ENCODE measurements at regions not wholly inside any gene's neighbourhood (a gene's known extent, or its start where the extent isn't known, plus 50 kb on each side); places are given as distances from the start of the nearest gene placed in this dataset.
"Not testable (repeated sequence)": the region's sequence is repeated elsewhere in the genome, so short reads cannot be mapped to it uniquely, and the experiment has no call there.

DNA sequence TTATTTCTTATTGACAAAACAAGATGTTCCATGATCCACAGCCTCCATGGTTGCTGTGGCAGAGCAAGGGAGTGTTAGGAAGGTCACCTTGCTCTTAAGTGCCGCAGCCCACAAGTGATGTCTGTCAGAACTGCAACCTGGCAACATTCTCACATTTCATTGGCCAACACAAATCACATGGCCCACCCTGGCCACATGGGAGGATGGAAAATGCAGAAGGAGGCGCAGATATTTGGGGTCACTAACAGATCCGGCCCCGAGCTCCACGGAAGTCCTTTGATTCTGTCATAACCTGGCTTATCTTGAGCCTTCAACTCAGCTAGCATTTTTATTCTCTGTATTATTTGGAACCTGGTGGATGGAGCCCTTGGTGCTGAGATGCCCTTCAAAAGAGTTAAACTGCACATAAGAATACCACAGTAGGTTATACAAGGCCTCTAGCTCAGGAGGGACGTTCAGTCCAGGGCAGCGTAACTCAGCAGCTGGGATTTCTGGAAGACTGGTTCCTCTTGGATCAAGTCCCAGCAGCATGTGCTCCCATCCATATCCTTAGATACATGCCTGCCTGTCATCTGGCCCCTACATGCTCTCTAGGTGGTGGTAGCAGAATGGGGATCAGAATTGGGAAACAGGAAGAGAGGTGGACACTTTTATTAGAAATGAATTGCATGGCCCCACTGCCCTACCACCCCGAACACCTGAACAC, 508.1 kb downstream of the HAPSTR1 start:
- no peak for DNase-seq

- no peak for DNase-seq
Observed at GRCh38 chr16:9602189-9602588, 510.7 kb downstream of the HAPSTR1 start.

DNA sequence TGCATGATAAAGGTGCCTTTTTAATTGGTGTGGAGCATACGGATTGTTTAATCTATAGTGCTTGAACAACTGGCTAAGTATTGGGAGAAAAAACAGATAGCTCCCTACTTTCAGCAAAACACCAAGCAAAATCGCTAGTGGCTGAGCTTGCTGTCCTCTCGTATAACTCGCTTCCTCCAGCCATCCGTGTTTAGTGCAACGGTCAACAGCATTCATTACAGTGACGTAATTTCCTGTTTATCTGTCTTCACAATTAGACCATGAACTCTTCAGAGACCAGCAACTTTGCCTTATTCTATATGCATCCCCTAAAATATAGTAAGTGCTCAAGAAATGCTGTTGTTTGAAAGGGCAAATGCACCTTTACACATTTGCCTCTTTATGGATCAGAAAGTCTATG, 511.9 kb downstream of the HAPSTR1 start:
- no peak for DNase-seq

GRCh38 chr16:9607515-9608230, 516.2 kb downstream of the HAPSTR1 start:
- DNase-seq = no peak

DNA sequence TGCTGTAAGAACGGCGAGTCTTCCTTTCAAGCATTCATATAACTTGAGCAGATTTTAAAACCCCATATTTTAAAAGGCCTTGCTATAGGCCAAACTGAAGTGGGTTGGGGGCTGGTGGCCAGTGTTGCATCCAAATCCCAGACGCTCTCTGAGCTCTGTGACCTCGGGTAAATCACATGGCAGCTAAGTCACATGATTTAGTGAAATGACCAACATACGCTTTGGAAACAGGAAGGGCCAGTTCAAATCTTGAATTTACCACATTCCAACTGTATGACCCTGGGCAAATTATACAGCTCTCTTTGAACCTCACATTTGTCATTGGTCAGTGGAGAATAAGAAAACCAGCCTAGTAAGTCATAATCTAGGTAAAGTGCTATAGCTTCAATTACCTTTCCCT, 519.3 kb downstream of the HAPSTR1 start:
- no peak for DNase-seq

- DNase-seq = no peak
Observed at GRCh38 chr16:9612267-9612666, 520.8 kb downstream of the HAPSTR1 start.

GRCh38 chr16:9614389-9614788, 522.9 kb downstream of the HAPSTR1 start:
- DNase-seq = no peak

GRCh38 chr16:9622268-9622667, 530.8 kb downstream of the HAPSTR1 start:
- DNase-seq = no peak

- no peak for DNase-seq
Observed at GRCh38 chr16:9625122-9625521, 533.7 kb downstream of the HAPSTR1 start.

- no peak for DNase-seq
Observed at GRCh38 chr16:9627427-9627826, 536.0 kb downstream of the HAPSTR1 start.

DNA sequence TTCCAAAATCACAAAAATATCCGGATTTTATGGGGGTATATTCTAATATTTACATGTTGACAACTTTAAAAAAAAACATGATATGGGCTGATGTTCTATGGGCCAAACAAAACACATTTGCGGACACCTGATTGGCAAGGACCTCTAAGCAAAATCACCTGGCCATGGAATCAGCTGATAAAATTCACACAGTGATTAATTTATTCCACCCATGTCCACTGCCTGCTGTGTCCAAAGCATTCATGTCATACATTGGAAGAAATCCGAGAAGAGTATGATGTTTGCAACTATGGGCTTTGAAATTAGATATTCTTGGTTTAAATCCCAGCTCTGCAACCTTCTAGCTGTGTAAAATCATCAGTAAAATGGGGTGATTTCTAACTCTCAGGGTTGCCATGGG, 538.7 kb downstream of the HAPSTR1 start:
- DNase-seq = no peak

DNA sequence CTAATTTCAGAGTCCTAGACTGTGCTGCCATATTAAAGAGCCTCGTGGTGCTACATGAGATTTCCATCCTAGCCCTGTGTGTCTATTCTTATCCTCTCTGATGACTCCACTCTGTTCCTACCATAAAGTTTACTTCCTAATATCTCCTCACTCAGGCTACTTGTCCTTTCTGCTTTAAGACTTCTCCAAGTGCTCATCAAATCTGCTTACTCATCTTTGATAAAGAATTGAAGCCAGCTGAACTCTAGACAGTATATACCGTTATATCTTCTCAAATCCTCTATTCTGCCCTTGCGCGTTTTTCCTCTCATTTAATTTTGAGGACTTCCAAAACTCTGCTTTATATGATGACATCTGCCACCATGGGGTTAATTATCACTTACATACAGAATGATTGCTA, 539.5 kb downstream of the HAPSTR1 start:
- no peak for DNase-seq

- DNase-seq = no peak
Observed at GRCh38 chr16:9633844-9634243, 542.4 kb downstream of the HAPSTR1 start.

DNA sequence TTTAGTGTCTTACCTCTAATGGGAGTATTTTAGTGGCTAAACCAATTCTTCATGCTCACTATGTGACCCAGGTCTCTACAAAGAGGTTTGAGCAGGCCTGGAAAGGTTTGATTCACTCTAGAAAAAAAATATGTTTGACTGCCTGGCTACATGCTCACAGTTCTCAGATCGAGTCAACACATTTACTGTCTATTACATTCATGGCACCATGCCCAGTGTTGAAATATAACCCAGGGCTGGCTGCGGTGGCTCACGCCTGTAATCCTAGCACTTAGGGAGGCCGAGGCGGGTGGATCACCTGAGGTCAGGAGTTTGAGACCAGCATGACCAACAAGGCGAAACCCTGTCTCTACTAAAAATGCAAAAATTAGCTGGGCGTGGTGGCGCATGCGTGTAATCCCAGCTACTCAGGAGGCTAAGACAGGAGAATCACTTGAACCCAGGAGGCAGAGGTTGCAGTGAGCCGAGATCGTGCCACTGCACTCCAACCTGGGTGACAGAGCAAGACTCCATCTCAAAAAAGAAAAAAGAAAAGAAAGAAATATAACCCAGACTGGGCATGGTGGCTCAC, 543.8 kb downstream of the HAPSTR1 start:
- not testable (repeated sequence) for DNase-seq

DNA sequence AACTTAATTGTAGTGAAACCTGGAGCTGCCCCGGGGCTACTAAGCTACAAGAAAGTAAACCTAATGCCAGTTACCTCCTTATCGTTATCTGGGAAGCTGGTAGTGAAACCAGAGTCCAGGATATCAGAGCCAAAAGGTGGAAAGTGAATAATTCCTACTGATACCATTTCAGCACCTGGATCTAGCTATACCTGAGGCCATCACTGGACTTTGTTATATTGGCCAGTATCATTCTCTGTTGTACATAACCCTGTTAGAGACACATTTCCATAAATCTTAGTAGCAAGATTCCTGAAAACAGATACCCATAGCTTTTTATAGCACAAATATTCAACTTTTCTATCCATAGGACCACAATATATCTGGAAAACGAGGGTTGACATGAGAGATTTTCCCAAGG, 538.0 kb downstream of the GRIN2A start:
- DNase-seq = no peak

GRCh38 chr16:9645911-9646310, 536.3 kb downstream of the GRIN2A start:
- DNase-seq = no peak

DNA sequence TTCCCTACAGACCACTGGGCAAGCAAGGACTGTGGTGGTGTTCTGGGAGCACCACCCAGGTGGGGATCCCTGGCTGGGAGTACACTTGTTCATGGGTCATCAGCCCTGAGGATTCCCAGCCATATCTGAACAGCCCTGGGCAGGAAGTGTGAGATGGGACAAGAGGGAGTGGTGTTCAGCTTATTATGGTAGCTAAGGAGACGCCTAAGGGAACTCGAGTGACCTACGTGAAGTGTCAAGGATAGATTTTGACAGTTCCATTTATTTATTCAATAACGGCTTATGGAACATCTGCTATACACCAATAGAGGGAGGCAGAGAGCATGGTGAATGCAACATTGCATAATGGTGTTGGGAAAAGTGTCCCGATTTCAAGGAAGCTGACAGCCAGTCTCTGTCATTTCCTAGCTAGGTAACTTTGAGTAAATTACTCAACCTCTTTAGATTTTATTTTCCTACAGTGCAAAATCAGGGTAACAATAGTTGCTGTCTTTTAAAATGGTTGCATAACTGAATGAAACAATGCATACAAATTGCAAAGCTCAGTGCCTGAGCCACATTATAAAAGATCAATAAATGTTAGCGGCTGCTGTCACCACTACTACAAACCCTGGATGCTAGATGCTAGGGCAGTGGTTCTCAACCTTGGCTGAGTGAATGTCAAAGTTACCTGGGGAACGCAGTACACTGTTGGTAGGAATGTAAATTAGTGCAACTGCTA, 534.1 kb downstream of the GRIN2A start:
- no peak for DNase-seq

DNA sequence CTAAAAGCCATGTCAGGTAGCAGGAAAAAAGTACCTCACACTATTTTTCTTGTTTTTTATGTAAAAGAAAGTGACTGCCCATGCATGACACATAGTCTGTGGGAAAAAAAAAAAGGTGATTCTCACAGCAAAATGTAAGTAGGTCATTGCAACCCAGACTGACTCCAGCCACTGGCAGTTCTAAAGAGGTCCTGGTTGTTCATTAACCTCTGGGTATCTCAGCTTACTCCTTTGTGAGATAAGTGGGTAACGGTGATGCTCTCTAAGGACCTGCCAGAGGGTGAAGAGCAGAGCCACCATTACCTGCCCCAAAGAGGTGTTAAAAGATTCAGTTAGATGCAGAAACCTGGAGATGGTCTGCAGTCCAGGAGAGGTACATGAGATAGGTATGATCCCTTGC, 531.9 kb downstream of the GRIN2A start:
- DNase-seq = no peak

GRCh38 chr16:9655051-9655450, 527.2 kb downstream of the GRIN2A start:
- no peak for DNase-seq

- DNase-seq = no peak
Observed at GRCh38 chr16:9657641-9658040, 524.6 kb downstream of the GRIN2A start.

DNA sequence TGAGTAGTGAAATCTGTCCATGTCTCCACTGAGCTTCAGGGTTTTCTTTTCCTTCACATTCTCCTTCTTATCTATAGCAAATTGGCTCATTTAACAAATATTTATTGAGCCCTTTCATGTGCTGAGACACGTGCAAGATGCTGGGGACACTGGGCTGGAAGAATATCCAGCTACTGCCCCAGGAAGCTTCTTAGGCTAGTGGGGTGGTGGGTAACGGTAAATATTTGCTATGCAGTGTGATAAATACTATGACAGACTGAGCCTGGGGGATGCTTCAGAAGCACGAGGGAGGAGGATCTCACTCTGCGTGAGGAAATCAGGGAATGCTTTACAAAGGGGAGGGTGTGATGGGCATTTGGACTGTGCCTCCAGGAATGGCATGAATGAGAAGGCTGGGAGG, 524.1 kb downstream of the GRIN2A start:
- no peak for DNase-seq

DNA sequence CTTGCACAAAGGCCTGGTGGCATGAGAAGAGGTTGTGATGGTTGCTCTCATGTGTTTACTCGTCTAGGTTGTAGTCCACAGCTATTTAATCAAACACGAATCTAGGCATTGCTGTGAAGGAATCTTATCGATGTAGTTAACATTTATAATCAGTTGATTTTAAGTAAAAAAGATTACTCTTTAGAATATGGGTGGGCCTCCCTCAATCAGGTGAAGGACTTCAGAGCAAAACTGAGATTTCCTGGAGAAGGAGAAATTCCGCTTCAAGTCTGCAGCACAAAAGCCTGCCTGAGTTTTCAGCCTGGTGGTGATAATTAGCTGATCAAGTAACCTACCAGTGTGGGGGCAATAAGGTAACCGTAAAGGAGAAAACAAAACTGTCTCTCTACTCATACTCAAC, 523.6 kb downstream of the GRIN2A start:
- DNase-seq = no peak

DNA sequence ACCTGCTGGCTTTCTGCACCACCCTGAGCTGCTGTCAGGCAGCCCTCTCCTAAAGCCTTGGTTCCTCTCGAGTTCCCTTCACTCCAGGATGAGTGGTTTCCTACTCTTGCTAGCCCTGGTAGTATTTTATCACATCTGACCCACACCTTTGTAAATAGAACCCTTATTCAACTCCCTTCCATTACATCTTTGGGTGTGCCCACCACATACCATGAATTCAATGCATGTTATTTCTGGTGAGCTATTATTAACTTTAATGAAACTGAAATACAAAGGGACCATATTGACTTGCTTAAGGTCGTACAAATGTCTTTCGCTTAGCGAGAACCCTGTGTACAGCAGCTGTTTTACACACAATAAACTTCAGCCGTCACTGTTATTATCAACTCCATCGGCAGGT, 521.3 kb downstream of the GRIN2A start:
- no peak for DNase-seq
